NCI-H460 (cell line): ENCODE measurements at regions not wholly inside any gene's neighbourhood (a gene's known extent, or its start where the extent isn't known, plus 50 kb on each side); places are given as distances from the start of the nearest gene placed in this dataset.
"Not testable (repeated sequence)": the region's sequence is repeated elsewhere in the genome, so short reads cannot be mapped to it uniquely, and the experiment has no call there.

Experiments
- DNase-seq: peaks from one replicate; pipeline ENCODE4 v3.0.0-alpha.2; 2016; ENCODE audit warnings: low read depth; ENCODE audit errors: extremely low read depth

GRCh38 chr3:197459571-197459970, 96.2 kb downstream of the BDH1 start:
- not testable (repeated sequence) for DNase-seq

- DNase-seq, result no peak
These were observed 96.8 kb downstream of the BDH1 start for GRCh38 chr3:197458906-197459470.

GRCh38 chr3:197458179-197458707, 97.5 kb downstream of the BDH1 start:
- DNase-seq, result no peak

- peak; percentile 48 for DNase-seq
These were observed 99.3 kb downstream of the BDH1 start for GRCh38 chr3:197456261-197457091.

GRCh38 chr3:197454841-197455240, 100.9 kb downstream of the BDH1 start:
- not testable (repeated sequence) for DNase-seq

GRCh38 chr3:197454014-197454413, 101.8 kb downstream of the BDH1 start:
- DNase-seq, result no peak

GRCh38 chr3:197450810-197451209, 105.0 kb downstream of the BDH1 start:
- no peak for DNase-seq

GRCh38 chr3:197450308-197450707, 105.5 kb downstream of the BDH1 start:
- no peak for DNase-seq

GRCh38 chr3:197449181-197449580, 106.6 kb downstream of the BDH1 start:
- not testable (repeated sequence) for DNase-seq

GRCh38 chr3:197447781-197448180, 108.0 kb downstream of the BDH1 start:
- DNase-seq, result not testable (repeated sequence)

- no peak for DNase-seq
These were observed 108.7 kb downstream of the BDH1 start for GRCh38 chr3:197447057-197447456.

- no peak for DNase-seq
These were observed 109.1 kb downstream of the BDH1 start for GRCh38 chr3:197446700-197447056.

GRCh38 chr3:197445896-197446699, 109.7 kb downstream of the BDH1 start:
- DNase-seq, result no peak

- DNase-seq, result no peak
These were observed 110.9 kb downstream of the BDH1 start for GRCh38 chr3:197444793-197445379.

- DNase-seq, result no peak
These were observed 112.3 kb downstream of the BDH1 start for GRCh38 chr3:197443506-197443905.

GRCh38 chr3:197440717-197441303, 115.0 kb downstream of the BDH1 start:
- no peak for DNase-seq

GRCh38 chr3:197438906-197439305, 116.9 kb downstream of the BDH1 start:
- no peak for DNase-seq

GRCh38 chr3:197435426-197435825, 120.3 kb downstream of the BDH1 start:
- no peak for DNase-seq

- no peak for DNase-seq
These were observed 120.9 kb downstream of the BDH1 start for GRCh38 chr3:197434830-197435229.

GRCh38 chr3:197432384-197433127, 123.2 kb downstream of the BDH1 start:
- DNase-seq, result no peak
